HG02678 (cell line): ENCODE measurements at regions not wholly inside any gene's neighbourhood (a gene's known extent, or its start where the extent isn't known, plus 50 kb on each side); places are given as distances from the start of the nearest gene placed in this dataset.

Experiments
- ATAC-seq: cut with Tn5 transposase; IDR thresholded peaks from one replicate; pipeline ENCODE4 v1.9.1; 2021; ENCODE audit warnings: mild to moderate bottlenecking, moderate library complexity; ENCODE audit not compliant: unreplicated experiment

GRCh38 chr13:22263185-22263584 lies 592.3 kb downstream of the FGF9 start:
- ATAC-seq: no peak

- no peak for ATAC-seq
These were observed 594.7 kb downstream of the FGF9 start for GRCh38 chr13:22265563-22265962.

- no peak for ATAC-seq
These were observed 600.0 kb downstream of the FGF9 start for GRCh38 chr13:22270881-22271280.

- ATAC-seq: no peak
These were observed 601.0 kb downstream of the FGF9 start for GRCh38 chr13:22271903-22272302.

- no peak for ATAC-seq
These were observed 604.5 kb downstream of the FGF9 start for GRCh38 chr13:22275393-22275792.

GRCh38 chr13:22276616-22277015 lies 605.7 kb downstream of the FGF9 start:
- no peak for ATAC-seq

GRCh38 chr13:22278336-22278929 lies 607.6 kb downstream of the FGF9 start:
- peak; percentile 89 for ATAC-seq

GRCh38 chr13:22285867-22286266 lies 615.0 kb downstream of the FGF9 start:
- no peak for ATAC-seq

- no peak for ATAC-seq
These were observed 615.5 kb downstream of the FGF9 start for GRCh38 chr13:22286338-22286737.

- no peak for ATAC-seq
These were observed 616.6 kb downstream of the FGF9 start for GRCh38 chr13:22287343-22287920.

- ATAC-seq: no peak
These were observed 617.6 kb downstream of the FGF9 start for GRCh38 chr13:22288496-22288895.

- ATAC-seq: no peak
These were observed 618.8 kb downstream of the FGF9 start for GRCh38 chr13:22289711-22290110.

- no peak for ATAC-seq
These were observed 627.7 kb downstream of the FGF9 start for GRCh38 chr13:22298530-22298929.

- no peak for ATAC-seq
These were observed 641.0 kb downstream of the FGF9 start for GRCh38 chr13:22311734-22312404.

GRCh38 chr13:22312405-22312803 lies 641.5 kb downstream of the FGF9 start:
- ATAC-seq: no peak

GRCh38 chr13:22316494-22317025 lies 645.7 kb downstream of the FGF9 start:
- no peak for ATAC-seq

GRCh38 chr13:22320991-22321390 lies 650.1 kb downstream of the FGF9 start:
- no peak for ATAC-seq

GRCh38 chr13:22325761-22326160 lies 654.9 kb downstream of the FGF9 start:
- no peak for ATAC-seq

GRCh38 chr13:22332416-22332815 lies 661.5 kb downstream of the FGF9 start:
- no peak for ATAC-seq

- no peak for ATAC-seq
These were observed 665.6 kb downstream of the FGF9 start for GRCh38 chr13:22336460-22336859.

GRCh38 chr13:22357132-22357531 lies 686.3 kb downstream of the FGF9 start:
- ATAC-seq: no peak

GRCh38 chr13:22369090-22369489 lies 698.2 kb downstream of the FGF9 start:
- no peak for ATAC-seq
